MCF 10A (cell line): ENCODE measurements at regions not wholly inside any gene's neighbourhood (a gene's known extent, or its start where the extent isn't known, plus 50 kb on each side); places are given as distances from the start of the nearest gene placed in this dataset.
A peak's percentile ranks its signal among the peaks of the same experiment; 100 is the strongest.

Experiments used
- BruUV-seq: library from RNA; stranded (reverse); fragments of 400-500 nt; replicated peaks from 2 replicates; lab custom pipeline; 2021; lab: Mats Ljungman, UMichigan
- CTCF ChIA-PET: fragments of 300-600 bp; sonication (Branson Sonifier 250); formaldehyde crosslinking; extraction: SDS; loops from one replicate; lab custom pipeline; 2021; ENCODE audit warnings: antibody characterized with exemption, inconsistent platforms; lab: Yijun Ruan, JAX
- POLR2A ChIA-PET: fragments of 300-600, 350-650 bp; sonication (Branson Sonifier 250); formaldehyde crosslinking; extraction: SDS; loops from one replicate; lab custom pipeline; 2020; ENCODE audit warnings: antibody characterized with exemption, inconsistent platforms; lab: Yijun Ruan, JAX
- DNase-seq: peaks from one replicate; pipeline ENCODE4 v3.0.0-alpha.2; 2018; ENCODE audit not compliant: unreplicated experiment
- H3K27ac Mint-ChIP-seq: one replicate; pipeline ENCODE4 v1.8.0; 2022; ENCODE audit warnings: mild to moderate bottlenecking, low read depth, mixed read lengths; ENCODE audit not compliant: unreplicated experiment
- H3K27me3 Mint-ChIP-seq: one replicate; pipeline ENCODE4 v1.8.0; 2022; ENCODE audit warnings: mixed read lengths; ENCODE audit not compliant: insufficient read depth, unreplicated experiment
- H3K36me3 Mint-ChIP-seq: one replicate; pipeline ENCODE4 v1.8.0; 2022; ENCODE audit warnings: mild to moderate bottlenecking, moderate library complexity, mixed read lengths; ENCODE audit not compliant: insufficient read depth, unreplicated experiment
- H3K4me1 Mint-ChIP-seq: one replicate; pipeline ENCODE4 v1.8.0; 2022; ENCODE audit warnings: mixed read lengths; ENCODE audit not compliant: insufficient read depth, unreplicated experiment
- H3K4me3 Mint-ChIP-seq: one replicate; pipeline ENCODE4 v1.8.0; 2022; ENCODE audit warnings: mild to moderate bottlenecking, moderate library complexity, mixed read lengths; ENCODE audit not compliant: unreplicated experiment
- H3K9me3 Mint-ChIP-seq: one replicate; pipeline ENCODE4 v1.8.0; 2022; ENCODE audit warnings: mixed read lengths; ENCODE audit not compliant: unreplicated experiment
- intact Hi-C: fragments of 100-400 bp; cut with micrococcal nuclease; formaldehyde crosslinking; loops from 2 replicates; pipeline ENCODE4 v1.14.1; 2022
- TF ChIP-seq, protein P1 (sequence below): fragments of 200-600 bp; IDR thresholded peaks from one replicate; pipeline ENCODE4 v1.8.0; 2022; ENCODE audit warnings: antibody characterized with exemption, mild to moderate bottlenecking; ENCODE audit not compliant: unreplicated experiment

DNA sequence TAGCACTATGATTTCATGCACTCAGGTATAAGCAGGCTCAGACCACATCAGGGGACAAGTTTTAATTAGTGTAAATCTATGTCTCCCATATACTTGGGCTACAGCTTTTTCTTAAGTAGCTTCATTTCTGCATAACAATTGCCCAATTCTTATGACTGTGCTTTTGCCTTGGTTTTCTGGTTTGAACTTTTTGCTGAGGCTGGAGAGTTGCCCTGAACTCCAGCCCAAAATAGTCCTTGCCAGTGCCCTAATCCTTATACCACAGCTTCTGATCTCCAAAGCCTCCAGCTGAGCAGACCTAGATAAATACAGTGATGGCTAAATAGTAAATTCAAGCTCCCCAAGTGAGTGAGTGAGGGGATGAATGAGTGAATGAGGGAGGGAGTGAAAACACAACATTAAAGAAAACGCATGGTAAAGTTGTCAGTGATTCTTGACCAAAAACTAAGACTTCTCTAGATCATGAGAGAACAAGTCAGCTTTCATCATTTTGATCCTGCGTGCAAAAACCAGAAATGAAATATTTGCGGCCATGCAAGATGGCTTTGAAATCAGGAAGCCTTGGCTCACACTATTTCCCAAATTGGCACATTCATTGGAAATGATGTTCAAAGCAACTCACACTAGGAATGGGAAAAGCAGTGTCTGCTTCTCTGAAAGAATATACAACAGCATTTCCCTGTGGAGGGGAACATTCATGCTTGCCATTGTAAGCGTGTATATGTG lies 437.1 kb upstream of the CTSO start:
- Mint-ChIP-seq H3K9me3 (no peaks in the 10 kb centered on the region), H3K36me3 (no peaks in the 10 kb centered on the region), H3K27me3 (no peaks in the 10 kb centered on the region), H3K4me1 (no peaks in the 10 kb centered on the region), H3K27ac (no peak overlapping the region), H3K4me3 (no peak overlapping the region)
- intact Hi-C loops, result no loop called here
- BruUV-seq, result no TSS peak
- TF ChIP-seq, protein P1, sequence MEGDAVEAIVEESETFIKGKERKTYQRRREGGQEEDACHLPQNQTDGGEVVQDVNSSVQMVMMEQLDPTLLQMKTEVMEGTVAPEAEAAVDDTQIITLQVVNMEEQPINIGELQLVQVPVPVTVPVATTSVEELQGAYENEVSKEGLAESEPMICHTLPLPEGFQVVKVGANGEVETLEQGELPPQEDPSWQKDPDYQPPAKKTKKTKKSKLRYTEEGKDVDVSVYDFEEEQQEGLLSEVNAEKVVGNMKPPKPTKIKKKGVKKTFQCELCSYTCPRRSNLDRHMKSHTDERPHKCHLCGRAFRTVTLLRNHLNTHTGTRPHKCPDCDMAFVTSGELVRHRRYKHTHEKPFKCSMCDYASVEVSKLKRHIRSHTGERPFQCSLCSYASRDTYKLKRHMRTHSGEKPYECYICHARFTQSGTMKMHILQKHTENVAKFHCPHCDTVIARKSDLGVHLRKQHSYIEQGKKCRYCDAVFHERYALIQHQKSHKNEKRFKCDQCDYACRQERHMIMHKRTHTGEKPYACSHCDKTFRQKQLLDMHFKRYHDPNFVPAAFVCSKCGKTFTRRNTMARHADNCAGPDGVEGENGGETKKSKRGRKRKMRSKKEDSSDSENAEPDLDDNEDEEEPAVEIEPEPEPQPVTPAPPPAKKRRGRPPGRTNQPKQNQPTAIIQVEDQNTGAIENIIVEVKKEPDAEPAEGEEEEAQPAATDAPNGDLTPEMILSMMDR, result no peak
- ChIA-PET CTCF (interaction anchor here (0.6 to 1.1 kb wide), 3 partner anchors 11 to 926 kb away, joined by 3 to 4 read pairs (median 3); no protein-coding TSS in a partner anchor), POLR2A (interaction anchor here (0.6 to 1.5 kb wide), 3 partner anchors 9 to 437 kb away, joined by 3 to 4 read pairs (median 3); partner anchors contain the start of gene CTSO)
- no peak for DNase-seq

DNA sequence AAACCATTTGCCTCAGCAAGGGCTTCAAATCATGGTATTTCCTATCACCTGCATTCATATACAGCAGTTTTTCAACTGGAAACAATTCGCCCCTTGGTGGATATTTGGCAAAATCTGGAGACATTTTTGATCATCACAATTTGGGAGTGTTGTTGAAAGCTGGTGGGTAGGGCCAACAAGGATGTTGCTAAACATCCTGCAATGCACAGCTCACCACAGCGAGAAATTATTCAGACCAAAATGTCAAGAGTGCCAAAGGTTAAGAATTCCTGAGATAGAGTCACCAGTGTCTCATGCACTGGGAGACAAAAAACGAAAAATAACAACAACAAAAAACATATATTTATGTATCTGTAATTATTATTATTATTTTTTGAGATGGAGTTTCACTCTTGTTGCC lies 435.2 kb upstream of the CTSO start:
- H3K27ac Mint-ChIP-seq, result no peak overlapping the region
- TF ChIP-seq, protein P1, result no peak
- no peaks in the 10 kb centered on the region for H3K4me1 Mint-ChIP-seq
- no peaks in the 10 kb centered on the region for H3K36me3 Mint-ChIP-seq
- no peaks in the 10 kb centered on the region for H3K9me3 Mint-ChIP-seq
- intact Hi-C loops, result no loop called here
- no TSS peak for BruUV-seq
- peak; percentile 32 for DNase-seq
- POLR2A ChIA-PET, result no interaction called here
- CTCF ChIA-PET, result no interaction called here
- H3K27me3 Mint-ChIP-seq, result no peaks in the 10 kb centered on the region
- no peak overlapping the region for H3K4me3 Mint-ChIP-seq

DNA sequence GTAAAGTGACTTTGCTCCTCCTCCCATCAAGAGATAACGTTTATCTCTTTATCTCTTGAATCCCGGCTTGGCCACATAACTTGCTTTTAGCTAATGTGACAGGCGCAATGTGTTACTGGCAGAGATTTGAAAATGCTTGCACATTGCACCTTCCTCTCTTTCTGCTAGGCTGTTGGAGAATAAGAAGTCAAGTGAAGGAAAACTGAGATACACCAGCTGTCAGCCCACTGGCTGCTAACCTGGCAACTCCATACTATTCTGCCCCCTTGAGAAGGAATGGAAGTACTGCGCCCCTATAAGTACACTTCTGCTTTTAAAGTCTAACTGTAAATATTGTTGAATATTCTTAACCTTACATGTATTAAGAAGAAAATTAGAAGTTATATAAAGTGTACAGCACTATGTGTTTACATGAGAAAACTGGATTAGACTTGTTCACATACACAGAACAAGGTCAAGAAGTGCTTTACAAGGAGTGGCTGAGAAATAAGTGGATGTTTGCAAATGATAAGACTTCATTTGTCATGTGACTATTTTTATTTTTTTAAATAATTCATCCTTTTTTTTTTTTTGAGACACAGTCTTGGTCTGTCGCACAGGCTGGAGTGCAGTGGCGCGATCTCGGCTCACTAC lies 424.5 kb upstream of the CTSO start:
- TF ChIP-seq, protein P1, result peak; percentile 17
- CTCF ChIA-PET, result interaction anchor here (0.8 to 0.9 kb wide), 2 partner anchors 31 to 180 kb away, joined by 3 to 4 read pairs; no protein-coding TSS in a partner anchor
- H3K27ac Mint-ChIP-seq, result no peak overlapping the region
- peak; percentile 38 for DNase-seq
- POLR2A ChIA-PET, result no interaction called here
- no peak overlapping the region for H3K4me3 Mint-ChIP-seq
- H3K36me3 Mint-ChIP-seq, result no peaks in the 10 kb centered on the region
- no peaks in the 10 kb centered on the region for H3K9me3 Mint-ChIP-seq
- intact Hi-C loops, result no loop called here
- no peaks in the 10 kb centered on the region for H3K27me3 Mint-ChIP-seq
- no TSS peak for BruUV-seq
- no peaks in the 10 kb centered on the region for H3K4me1 Mint-ChIP-seq

DNA sequence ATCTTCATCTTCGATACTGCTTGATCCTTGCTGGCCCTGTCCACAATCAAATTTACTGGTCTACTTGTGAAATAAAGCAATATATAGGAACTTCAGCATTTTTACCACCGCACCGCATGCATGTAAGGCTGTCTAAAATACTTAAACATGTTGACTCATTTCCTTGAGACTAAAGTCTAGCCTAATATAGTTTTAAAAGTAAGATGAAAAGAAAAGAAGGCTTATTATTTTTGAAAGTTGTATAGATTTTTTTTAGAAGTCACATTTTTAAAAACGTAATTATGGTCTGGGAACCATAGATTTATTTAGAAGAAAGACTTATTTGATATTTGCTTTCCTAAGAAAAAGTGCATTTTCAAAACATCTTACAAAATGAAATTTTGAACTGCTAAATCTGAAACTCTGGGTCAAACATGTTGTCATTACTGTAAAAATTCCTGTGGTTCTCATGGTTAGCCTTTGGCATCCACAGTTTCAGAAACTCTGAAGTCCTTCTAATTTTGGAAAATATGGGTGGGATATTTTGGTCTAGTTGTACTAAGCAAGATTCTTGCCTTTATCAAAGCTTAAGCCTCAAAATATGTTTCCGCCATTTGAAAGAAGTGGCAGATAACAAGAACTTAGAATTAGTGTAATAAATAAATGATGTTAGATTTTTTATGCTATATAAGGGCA lies 423.5 kb upstream of the CTSO start:
- Mint-ChIP-seq H3K4me3 (no peak overlapping the region), H3K27me3 (no peaks in the 10 kb centered on the region), H3K9me3 (no peaks in the 10 kb centered on the region), H3K36me3 (no peaks in the 10 kb centered on the region), H3K27ac (no peak overlapping the region), H3K4me1 (no peaks in the 10 kb centered on the region)
- DNase-seq, result no peak
- no TSS peak for BruUV-seq
- TF ChIP-seq, protein P1, result no peak
- ChIA-PET CTCF (interaction anchor here (0.7 to 0.9 kb wide), 2 partner anchors 30 to 99 kb away, joined by 3 read pairs; no protein-coding TSS in a partner anchor), POLR2A (no interaction called here)
- intact Hi-C loops, result no loop called here
